ENCODE measurements at regions not wholly inside any gene's neighbourhood (a gene's known extent, or its start where the extent isn't known, plus 50 kb on each side); places are given as distances from the start of the nearest gene placed in this dataset.

DNA sequence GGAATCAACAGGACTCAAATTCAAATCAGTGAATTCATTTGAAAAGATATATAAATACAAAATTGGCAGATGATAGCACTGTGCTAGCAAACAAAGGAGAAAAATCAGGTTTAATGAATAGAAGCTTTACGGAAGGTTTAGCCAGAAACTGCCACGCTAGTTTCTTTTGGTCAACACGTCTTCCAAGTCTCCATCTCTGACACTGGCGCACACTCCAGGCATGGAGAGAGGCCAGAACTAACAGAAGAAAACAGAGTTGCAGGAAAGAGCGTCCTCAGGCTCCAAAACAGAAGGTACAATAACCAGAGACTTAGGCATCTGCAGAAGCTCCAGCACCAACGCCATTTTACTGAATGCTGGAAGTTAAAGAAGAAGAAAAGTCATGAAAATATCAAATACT lies 497.3 kb upstream of the FRG1 start:
- DNase-seq (ENCODE audit: low read depth in 1 of 2, low spot score in 1 of 2): no peak

GRCh38 chr4:189445613-189446012 lies 495.1 kb upstream of the FRG1 start:
- DNase-seq (ENCODE audit: low read depth in 1 of 2, low spot score in 1 of 2): no peak

GRCh38 chr4:189463734-189464133 lies 476.9 kb upstream of the FRG1 start:
- no peak for DNase-seq (ENCODE audit: low read depth in 1 of 2, low spot score in 1 of 2)

DNA sequence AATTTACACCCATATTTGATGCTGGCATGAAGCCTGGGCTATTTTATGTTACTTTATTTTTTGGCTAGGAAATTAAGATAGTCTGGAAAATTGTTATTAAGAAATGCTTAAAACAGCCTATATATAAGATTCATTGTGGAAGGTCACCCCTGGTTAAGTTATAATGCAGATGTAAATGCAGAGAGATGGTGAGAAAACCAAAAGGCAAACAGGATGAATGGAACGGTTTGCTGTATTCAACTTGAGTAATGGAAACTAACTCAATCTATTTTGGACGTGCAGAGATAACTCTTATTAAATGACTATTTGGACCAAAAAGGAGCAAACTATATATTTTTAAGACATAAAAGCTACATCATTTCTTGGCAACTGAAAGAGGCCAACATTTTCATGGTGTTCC lies 446.3 kb upstream of the FRG1 start:
- no peak for DNase-seq (ENCODE audit: low read depth in 1 of 2, low spot score in 1 of 2)

DNA sequence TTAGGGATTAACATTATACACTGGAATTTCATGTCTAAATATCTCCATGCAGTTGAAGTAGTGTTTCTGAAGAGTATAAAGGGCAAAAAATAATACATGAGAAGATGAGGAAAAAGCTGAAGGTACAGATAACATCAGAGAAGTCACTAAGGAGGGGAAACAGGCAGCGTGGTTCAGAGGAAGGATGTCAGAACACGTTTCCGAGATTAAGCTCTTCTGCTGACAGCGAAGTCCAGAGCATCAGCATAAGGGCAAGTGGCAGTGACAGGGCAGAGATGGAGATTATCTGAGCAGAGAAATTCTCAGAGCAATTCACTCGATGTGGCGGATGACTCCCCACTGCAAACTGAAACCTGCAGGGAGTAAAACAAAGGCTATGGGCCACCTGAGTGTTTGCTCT lies 443.2 kb upstream of the FRG1 start:
- no peak for DNase-seq (ENCODE audit: low read depth in 1 of 2, low spot score in 1 of 2)

DNA sequence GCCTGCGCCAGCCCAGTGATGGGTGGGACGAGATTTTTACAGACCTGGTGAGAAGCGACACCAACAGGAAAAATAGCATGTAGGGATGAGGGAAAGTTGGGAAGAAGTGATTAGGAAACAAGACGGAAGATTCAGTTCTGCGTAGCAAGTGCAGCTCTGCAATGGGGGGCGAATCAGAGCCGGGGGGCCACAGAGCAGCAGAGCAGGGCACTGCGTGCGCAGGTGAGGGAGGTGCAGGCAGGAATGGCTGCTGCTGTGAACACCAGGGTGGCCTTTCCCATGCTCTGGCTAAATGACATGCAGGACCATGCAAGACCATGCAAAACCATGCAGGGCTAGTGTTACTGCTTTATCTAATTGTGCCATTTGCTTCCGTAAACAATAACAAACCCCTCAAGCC lies 442.7 kb upstream of the FRG1 start:
- no peak for DNase-seq (ENCODE audit: low read depth in 1 of 2, low spot score in 1 of 2)

- no peak for DNase-seq (ENCODE audit: low read depth in 1 of 2, low spot score in 1 of 2)
Observed at GRCh38 chr4:189498457-189498856, 442.2 kb upstream of the FRG1 start.

GRCh38 chr4:189499696-189500095 lies 441.0 kb upstream of the FRG1 start:
- no peak for DNase-seq (ENCODE audit: low read depth in 1 of 2, low spot score in 1 of 2)

DNA sequence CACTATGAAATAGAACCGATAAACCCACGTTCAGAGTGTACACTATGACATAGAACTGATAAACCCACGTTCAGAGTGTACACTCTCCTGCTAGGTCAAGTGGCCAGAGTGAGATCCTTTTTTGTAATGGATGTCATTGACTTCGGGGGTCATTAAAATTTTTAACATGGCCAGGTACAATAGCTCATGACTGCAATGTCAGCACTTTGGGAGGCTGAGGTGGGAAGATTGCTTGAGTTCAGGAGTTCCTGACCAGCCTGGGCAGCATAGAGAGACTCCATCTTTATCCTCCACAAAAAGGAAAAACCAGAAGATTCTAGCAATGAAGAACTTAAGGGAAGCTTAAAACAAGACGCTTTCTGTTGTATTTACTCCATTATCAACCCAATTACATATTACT lies 439.7 kb upstream of the FRG1 start:
- DNase-seq (ENCODE audit: low read depth in 1 of 2, low spot score in 1 of 2): no peak

GRCh38 chr4:189502841-189503435 lies 437.7 kb upstream of the FRG1 start:
- DNase-seq (ENCODE audit: low read depth in 1 of 2, low spot score in 1 of 2): no peak

GRCh38 chr4:189504220-189504619 lies 436.5 kb upstream of the FRG1 start:
- no peak for DNase-seq (ENCODE audit: low read depth in 1 of 2, low spot score in 1 of 2)

GRCh38 chr4:189505380-189505779 lies 435.3 kb upstream of the FRG1 start:
- DNase-seq (ENCODE audit: low read depth in 1 of 2, low spot score in 1 of 2): no peak

DNA sequence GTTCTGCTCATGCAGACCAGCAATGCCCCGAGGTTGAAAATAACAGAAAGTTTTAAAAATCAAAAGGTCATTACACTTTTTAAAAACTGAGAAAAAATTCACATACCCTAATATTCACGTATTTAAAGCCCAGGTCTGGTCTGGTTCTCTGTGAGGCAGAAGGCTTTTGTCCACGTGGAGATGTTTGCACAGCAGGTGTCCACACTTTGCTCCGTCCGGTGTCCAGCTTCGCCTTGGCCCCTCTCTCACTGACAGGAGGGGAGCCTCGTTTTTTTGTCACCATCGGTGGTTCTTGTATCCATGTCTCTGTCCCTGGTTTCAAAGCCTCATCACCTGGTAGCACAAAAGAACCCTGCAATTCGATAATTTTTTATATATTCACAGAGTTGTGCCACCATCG lies 434.6 kb upstream of the FRG1 start:
- DNase-seq (ENCODE audit: low read depth in 1 of 2, low spot score in 1 of 2): no peak

DNA sequence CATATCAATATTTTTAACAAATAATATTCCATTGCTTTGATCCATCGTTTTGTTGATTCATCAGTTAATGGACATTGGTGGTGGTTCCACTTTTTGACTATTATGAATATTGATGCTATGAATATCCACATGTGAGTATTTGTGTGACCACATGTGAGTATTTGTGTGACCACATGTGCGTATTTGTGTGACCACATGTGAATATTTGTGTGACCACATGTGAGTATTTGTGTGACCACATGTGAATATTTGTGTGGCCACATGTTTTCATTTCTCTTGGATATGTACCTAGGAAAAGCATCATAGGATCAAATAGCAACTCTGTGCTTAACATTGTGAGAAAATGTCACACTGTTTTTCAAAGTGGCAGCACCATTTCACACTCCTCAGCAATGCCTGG lies 433.6 kb upstream of the FRG1 start:
- no peak for DNase-seq (ENCODE audit: low read depth in 1 of 2, low spot score in 1 of 2)

DNA sequence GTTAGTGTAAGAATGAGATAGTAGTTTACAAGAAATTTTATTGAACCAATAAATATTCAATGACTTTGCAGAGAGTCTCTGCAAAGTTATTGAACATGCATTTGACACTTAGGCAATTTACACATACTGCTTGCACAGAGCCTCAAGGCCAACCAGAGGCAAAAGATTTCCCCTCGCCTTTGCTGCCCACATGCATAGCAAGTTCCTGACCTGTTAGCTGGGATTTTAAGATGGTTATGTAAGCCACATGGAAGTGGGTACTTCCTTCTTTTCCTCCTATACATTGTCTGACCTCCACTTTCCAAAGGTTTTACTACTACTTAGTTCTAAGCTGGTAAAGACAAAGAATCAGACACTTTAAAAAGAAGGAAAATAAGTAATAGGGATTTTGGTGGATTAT lies 430.1 kb upstream of the FRG1 start:
- no peak for DNase-seq (ENCODE audit: low read depth in 1 of 2, low spot score in 1 of 2)

DNA sequence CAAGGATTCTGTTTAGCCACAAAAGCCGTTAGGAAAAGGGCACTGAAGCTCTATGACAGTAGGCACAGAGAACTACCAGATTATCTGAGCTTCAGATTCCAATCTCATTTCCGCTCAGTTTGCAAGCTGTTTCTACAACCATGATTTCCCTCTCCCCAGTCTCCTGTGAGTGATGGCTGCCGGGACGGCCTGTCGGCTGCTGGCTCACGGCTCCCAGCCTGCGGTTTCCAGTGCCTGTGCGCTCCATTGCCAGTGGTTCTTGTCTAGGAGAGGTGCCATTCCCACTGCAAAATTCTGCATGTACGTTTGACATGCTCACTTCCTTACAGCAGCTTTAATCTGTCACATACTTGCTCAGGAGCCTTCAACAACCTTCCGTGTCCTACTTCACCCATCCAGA lies 429.1 kb upstream of the FRG1 start:
- no peak for DNase-seq (ENCODE audit: low read depth in 1 of 2, low spot score in 1 of 2)

DNA sequence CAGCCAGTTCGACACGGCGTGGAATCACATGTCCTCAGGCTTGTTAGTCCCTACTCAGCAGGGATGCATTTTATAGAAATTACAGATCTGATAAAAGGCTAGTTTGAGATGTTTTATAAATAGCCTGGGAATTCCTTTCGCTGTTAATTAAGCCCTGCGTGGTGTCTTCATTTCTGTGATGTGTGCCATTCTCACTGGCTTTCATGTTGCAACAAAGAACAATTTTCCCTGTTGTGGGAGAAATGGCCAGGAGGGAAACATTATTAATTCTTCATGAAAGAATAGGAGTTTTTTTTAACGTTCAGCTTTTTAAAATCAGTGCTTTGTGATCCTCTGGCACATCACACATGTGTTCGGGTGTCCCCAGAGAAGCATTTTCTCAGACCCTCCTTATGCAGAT lies 427.3 kb upstream of the FRG1 start:
- DNase-seq (ENCODE audit: low read depth in 1 of 2, low spot score in 1 of 2): no peak

- no peak for DNase-seq (ENCODE audit: low read depth in 1 of 2, low spot score in 1 of 2)
Observed at GRCh38 chr4:189514209-189514608, 426.5 kb upstream of the FRG1 start.

GRCh38 chr4:189516902-189517301 lies 423.8 kb upstream of the FRG1 start:
- no peak for DNase-seq (ENCODE audit: low read depth in 1 of 2, low spot score in 1 of 2)

DNA sequence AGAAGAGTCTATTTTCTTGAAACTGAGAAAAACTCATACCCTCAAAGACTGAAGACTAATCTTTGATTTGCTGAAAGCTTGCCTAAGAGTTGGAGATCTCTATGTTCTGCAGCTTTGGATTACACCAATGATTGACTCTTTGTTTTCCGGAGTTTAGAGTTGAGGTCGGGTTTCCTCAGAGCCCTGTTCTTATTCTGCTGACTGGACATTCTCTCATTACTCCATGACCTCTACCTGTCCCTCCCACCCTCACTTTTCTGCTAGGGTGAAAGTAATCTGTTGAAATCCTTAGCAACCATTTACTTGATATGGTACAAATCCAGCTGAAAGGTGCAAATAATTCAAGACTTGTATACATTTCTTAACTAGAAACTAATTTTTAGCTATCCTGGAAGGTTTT lies 421.5 kb upstream of the FRG1 start:
- DNase-seq (ENCODE audit: low read depth in 1 of 2, low spot score in 1 of 2): no peak

DNA sequence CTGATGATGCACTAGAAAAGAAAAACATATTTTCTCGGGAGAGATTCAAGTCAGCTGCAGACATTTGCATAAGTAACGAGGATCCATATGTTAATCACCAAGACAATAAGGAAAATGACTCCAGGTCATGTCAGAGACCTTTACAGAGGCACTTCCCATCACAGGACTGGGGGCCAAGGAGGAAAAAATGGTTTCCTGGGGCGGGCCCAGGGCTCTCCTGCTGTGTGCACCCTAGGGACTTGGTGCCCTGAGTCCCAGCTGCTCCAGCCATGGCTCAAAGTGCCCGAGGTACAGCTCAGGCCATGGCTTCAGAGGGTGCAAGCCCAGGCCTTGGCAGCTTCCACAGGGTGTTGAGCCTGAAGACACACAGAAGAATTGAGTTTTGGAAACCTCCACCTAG lies 415.4 kb upstream of the FRG1 start:
- no peak for DNase-seq (ENCODE audit: low read depth in 1 of 2, low spot score in 1 of 2)

DNA sequence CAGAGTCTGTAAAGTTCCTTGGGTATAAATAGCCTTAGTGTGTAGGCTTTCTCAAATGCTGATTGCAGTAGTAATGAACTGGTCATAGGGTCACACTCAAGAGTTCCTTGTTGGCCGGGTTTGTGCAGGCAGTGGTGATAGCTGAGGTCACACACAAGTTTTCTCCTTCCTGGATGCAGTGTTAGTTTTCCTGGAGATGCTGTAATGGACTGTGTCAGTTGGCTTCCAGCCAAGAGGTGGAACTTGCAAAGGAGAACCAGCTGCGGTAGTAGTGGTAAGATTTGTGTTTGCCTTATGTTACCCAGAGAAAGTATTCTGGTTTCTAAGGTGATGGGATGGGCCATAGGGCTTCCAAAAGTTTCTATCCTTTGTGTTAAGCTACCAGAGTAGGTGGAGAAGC lies 409.8 kb upstream of the FRG1 start:
- no peak for DNase-seq (ENCODE audit: low read depth in 1 of 2, low spot score in 1 of 2)

DNA sequence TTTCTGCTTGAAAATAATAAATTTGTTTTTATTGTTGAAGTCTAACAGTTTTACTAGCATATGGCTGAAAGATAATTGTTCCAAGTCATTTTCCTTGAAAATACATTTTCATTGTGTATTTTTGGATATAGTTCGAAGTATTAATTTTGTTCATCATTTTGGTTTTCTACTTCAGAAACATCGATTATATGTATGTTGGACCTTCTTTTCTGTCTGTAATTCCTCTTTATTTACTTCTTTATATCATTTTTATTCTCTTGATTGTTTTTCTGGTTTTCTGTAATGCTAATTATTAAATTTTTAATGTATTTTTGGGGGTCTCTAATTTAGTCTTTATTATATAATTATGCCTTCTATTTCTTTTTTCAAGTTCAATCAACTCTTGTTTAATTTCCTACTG lies 407.1 kb upstream of the FRG1 start:
- no peak for DNase-seq (ENCODE audit: low read depth in 1 of 2, low spot score in 1 of 2)

GRCh38 chr4:189547559-189547958 lies 393.1 kb upstream of the FRG1 start:
- no peak for DNase-seq (ENCODE audit: low read depth in 1 of 2, low spot score in 1 of 2)
